ENCODE measurements at regions not wholly inside any gene's neighbourhood (a gene's known extent, or its start where the extent isn't known, plus 50 kb on each side); places are given as distances from the start of the nearest gene placed in this dataset.

DNA sequence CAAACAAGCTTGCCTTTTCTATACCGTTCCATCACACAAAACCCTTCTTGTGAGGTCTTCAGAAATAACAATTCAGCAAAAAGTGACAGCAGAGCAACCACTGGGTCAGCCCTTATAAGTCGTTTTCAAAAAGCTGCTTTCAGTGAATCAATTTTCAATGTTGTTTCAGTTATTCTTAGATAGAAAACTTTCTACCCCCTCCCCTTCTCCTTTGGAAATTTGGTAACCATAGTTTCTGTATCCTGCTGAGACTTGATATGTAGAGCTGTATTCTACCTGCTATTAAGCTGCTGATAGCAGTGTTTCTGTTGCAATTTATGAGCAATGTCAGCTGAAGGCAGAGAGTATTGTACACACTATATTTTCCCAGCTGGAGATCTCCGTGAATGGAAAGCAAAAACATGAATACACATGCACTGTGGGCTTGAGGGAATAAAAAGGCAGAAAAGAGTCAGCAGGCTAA, 75.7 kb downstream of the ZNF608 start:
- no peak overlapping the region for H3K4me3 ChIP-seq
- H3K27me3 ChIP-seq, result no peaks in the 10 kb centered on the region
- TF ChIP-seq POLR2A (IDR thresholded peaks at IDR 0.05) (no peak), CTCF (IDR thresholded peaks at IDR 0.05) (no peak), POLR2AphosphoS5 (IDR thresholded peaks at IDR 0.05) (no peak), EP300 (IDR thresholded peaks at IDR 0.05) (no peak)
- DNase-seq, result no peak
- no peaks in the 10 kb centered on the region for H3K36me3 ChIP-seq
- 28 to 42% (median 31%) methylated on average over 3 of the region's 3 CpGs for WGBS, 5 donors
- H3K9me3 ChIP-seq, result no peaks in the 10 kb centered on the region
- peaks cover 36 to 81% (median 61%) of the 10 kb centered on the region in 4 donors for H3K4me1 ChIP-seq
- H3K27ac ChIP-seq, result peak overlapping the region in 3 of 5 donors; percentile 23 to 52 (median 29)
- intact Hi-C loops (cut with DNase I; ENCODE audit: low total_unique reads), result no loop called here

DNA sequence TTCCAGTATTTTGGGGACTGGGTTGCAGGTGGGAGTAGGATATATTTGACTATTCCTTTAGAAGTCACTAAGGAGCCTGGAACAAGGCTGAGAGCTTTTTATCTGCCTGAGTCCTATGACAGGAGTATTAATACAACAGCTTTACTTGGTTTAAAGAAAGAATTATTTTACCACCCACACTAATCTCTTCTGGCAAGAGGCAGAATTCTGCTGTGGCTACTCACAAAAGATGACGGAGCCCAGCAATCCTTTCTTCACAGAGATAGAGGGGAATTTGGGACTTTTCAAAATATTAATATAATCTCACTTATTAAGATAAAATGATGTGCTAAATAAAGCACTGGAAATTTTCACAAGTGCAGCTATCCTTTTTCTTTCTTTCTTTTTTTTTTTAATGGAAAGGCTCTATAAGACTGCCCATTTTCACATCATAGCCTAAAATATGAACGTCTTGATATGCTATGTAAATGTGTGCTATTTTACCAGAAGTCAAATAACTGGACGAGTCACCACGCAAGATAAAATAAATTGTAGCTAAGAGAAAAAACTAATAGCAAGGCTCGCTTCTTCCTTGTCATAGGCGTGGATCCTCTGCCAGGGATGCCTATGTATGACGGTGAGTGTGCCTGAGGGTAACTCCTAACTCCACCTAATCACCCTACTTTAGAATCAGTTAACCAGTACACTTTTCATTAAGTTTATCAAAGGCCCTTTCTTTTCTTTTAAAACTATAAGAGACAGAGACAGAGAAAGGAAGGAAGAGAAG, 76.3 kb downstream of the ZNF608 start:
- WGBS, 5 donors, result 44 to 57% (median 51%) methylated on average over 7 of the region's 7 CpGs
- DNase-seq, result no peak
- H3K4me3 ChIP-seq, result no peak overlapping the region
- no peaks in the 10 kb centered on the region for H3K27me3 ChIP-seq
- H3K4me1 ChIP-seq, result peaks cover 32 to 81% (median 58%) of the 10 kb centered on the region in 4 donors
- peak overlapping the region in 3 of 5 donors; percentile 23 to 52 (median 29) for H3K27ac ChIP-seq
- TF ChIP-seq EP300 (IDR thresholded peaks at IDR 0.05), result no peak
- TF ChIP-seq POLR2A (IDR thresholded peaks at IDR 0.05), result no peak
- no peak for TF ChIP-seq CTCF (IDR thresholded peaks at IDR 0.05)
- no peak for TF ChIP-seq POLR2AphosphoS5 (IDR thresholded peaks at IDR 0.05)
- intact Hi-C loops (cut with DNase I; ENCODE audit: low total_unique reads), result no loop called here
- no peaks in the 10 kb centered on the region for H3K36me3 ChIP-seq
- no peaks in the 10 kb centered on the region for H3K9me3 ChIP-seq

- H3K4me1 ChIP-seq, result peaks cover 32 to 81% (median 58%) of the 10 kb centered on the region in 4 donors
- no peak overlapping the region for H3K4me3 ChIP-seq
- no peaks in the 10 kb centered on the region for H3K36me3 ChIP-seq
- no peaks in the 10 kb centered on the region for H3K9me3 ChIP-seq
- 60 to 79% (median 68%) methylated on average over 4 of the region's 4 CpGs for WGBS, 5 donors
- DNase-seq, result no peak
- no peak for TF ChIP-seq POLR2A (IDR thresholded peaks at IDR 0.05)
- no peak for TF ChIP-seq EP300 (IDR thresholded peaks at IDR 0.05)
- TF ChIP-seq CTCF (IDR thresholded peaks at IDR 0.05), result no peak
- no peak for TF ChIP-seq POLR2AphosphoS5 (IDR thresholded peaks at IDR 0.05)
- intact Hi-C loops (cut with DNase I; ENCODE audit: low total_unique reads), result no loop called here
- H3K27me3 ChIP-seq, result no peaks in the 10 kb centered on the region
- H3K27ac ChIP-seq, result peak overlapping the region in 1 of 5 donors; percentile 52
These were observed 77.2 kb downstream of the ZNF608 start for GRCh38 chr5:124669300-124669648.

- TF ChIP-seq CTCF (IDR thresholded peaks at IDR 0.05) (no peak), POLR2A (IDR thresholded peaks at IDR 0.05) (no peak), EP300 (IDR thresholded peaks at IDR 0.05) (no peak), POLR2AphosphoS5 (IDR thresholded peaks at IDR 0.05) (no peak)
- H3K9me3 ChIP-seq, result no peaks in the 10 kb centered on the region
- H3K36me3 ChIP-seq, result no peaks in the 10 kb centered on the region
- H3K4me3 ChIP-seq, result no peak overlapping the region
- H3K27me3 ChIP-seq, result no peaks in the 10 kb centered on the region
- H3K27ac ChIP-seq, result peak overlapping the region in 1 of 5 donors; percentile 18
- 60 to 78% (median 71%) methylated on average over 7 of the region's 7 CpGs for WGBS, 5 donors
- no peak for DNase-seq
- intact Hi-C loops (cut with DNase I; ENCODE audit: low total_unique reads), result no loop called here
- H3K4me1 ChIP-seq, result peaks cover 32 to 86% (median 61%) of the 10 kb centered on the region in 4 donors
These were observed 77.8 kb downstream of the ZNF608 start for GRCh38 chr5:124668353-124669299.

Data from stomach (tissue), 8 donors.